GM23248 (cell line): ENCODE measurements at regions not wholly inside any gene's neighbourhood (a gene's known extent, or its start where the extent isn't known, plus 50 kb on each side); places are given as distances from the start of the nearest gene placed in this dataset.

Experiments
- DNase-seq: peaks from one replicate; pipeline ENCODE4 v3.0.0-alpha.2; 2015
- H2AFZ ChIP-seq: fragments of 200-600 bp; sonication (generic); 2 replicates; pipeline ENCODE4 v1.6.1; 2016; ENCODE audit warnings: antibody characterized with exemption
- H3F3A ChIP-seq: fragments of 200-600 bp; sonication (generic); 2 replicates; pipeline ENCODE4 v1.6.1; 2016; ENCODE audit warnings: mild to moderate bottlenecking, antibody characterized with exemption, mixed run types; ENCODE audit not compliant: insufficient read depth
- H3K27ac ChIP-seq: fragments of 200-600 bp; sonication (generic); 2 replicates; pipeline ENCODE4 v1.5.1; 2016; ENCODE audit warnings: mild to moderate bottlenecking
- H3K27me3 ChIP-seq: fragments of 200-600 bp; sonication (generic); replicated peaks from 2 replicates; pipeline ENCODE4 v1.6.1; 2016; ENCODE audit warnings: mild to moderate bottlenecking; ENCODE audit not compliant: insufficient read depth
- H3K36me3 ChIP-seq: fragments of 200-600 bp; sonication (generic); 2 replicates; pipeline ENCODE4 v1.6.1; 2016; ENCODE audit warnings: low read depth, mild to moderate bottlenecking
- H3K4me1 ChIP-seq: fragments of 200-600 bp; sonication (generic); 2 replicates; pipeline ENCODE4 v1.6.1; 2016; ENCODE audit warnings: mild to moderate bottlenecking; ENCODE audit not compliant: insufficient read depth
- H3K4me2 ChIP-seq: fragments of 200-600 bp; sonication (generic); one replicate; pipeline ENCODE4 v1.6.1; 2016; ENCODE audit warnings: mild to moderate bottlenecking; ENCODE audit not compliant: unreplicated experiment
- H3K4me3 ChIP-seq: fragments of 200-600 bp; sonication (generic); 2 replicates; pipeline ENCODE4 v1.5.1; 2016; ENCODE audit warnings: mild to moderate bottlenecking
- H3K79me2 ChIP-seq: fragments of 200-600 bp; sonication (generic); 2 replicates; pipeline ENCODE4 v1.6.1; 2016; ENCODE audit warnings: mild to moderate bottlenecking; ENCODE audit not compliant: insufficient read depth
- H3K9ac ChIP-seq: fragments of 200-600 bp; sonication (generic); 2 replicates; pipeline ENCODE4 v1.6.1; 2016; ENCODE audit warnings: mild to moderate bottlenecking
- H3K9me2 ChIP-seq: fragments of 200-600 bp; sonication (generic); 2 replicates; pipeline ENCODE4 v1.6.1; 2016; ENCODE audit warnings: mixed run types, mild to moderate bottlenecking, moderate library complexity; ENCODE audit not compliant: insufficient read depth
- H3K9me3 ChIP-seq: fragments of 200-600 bp; sonication (generic); one replicate; pipeline ENCODE4 v1.6.1; 2017; ENCODE audit warnings: low read depth
- H4K20me1 ChIP-seq: fragments of 200-600 bp; sonication (generic); 2 replicates; pipeline ENCODE4 v1.6.0; 2016; ENCODE audit not compliant: insufficient read depth
- EZH2 ChIP-seq: fragments of 200-600 bp; sonication (generic); IDR thresholded peaks from 2 replicates; pipeline ENCODE4 v1.6.1; 2018; ENCODE audit warnings: antibody characterized with exemption, mild to moderate bottlenecking; ENCODE audit not compliant: insufficient read depth, poor library complexity, severe bottlenecking
- EZH2phosphoT487 ChIP-seq: fragments of 200-600 bp; sonication (generic); IDR thresholded peaks from 2 replicates; pipeline ENCODE4 v1.6.1; 2018; ENCODE audit warnings: antibody characterized with exemption, moderate library complexity, mild to moderate bottlenecking, low read depth; ENCODE audit not compliant: insufficient read depth
- WGBS, 2 experiments: methylation state at CpG; one replicate each; pipeline ENCODE4 v1.1.6; 2015 to 2017; ENCODE audit warnings: low lambda C conversion rate in 2 of 2, low coverage in 1 of 2; ENCODE audit errors: missing lambda C conversion rate in 2 of 2; 5-methylcytosine and 5-hydroxymethylcytosine counted together
- in situ Hi-C: fragments of 300-500 bp; cut with MboI; formaldehyde crosslinking; loops from 2 replicates; pipeline ENCODE4 v1.15.0; 2020

DNA sequence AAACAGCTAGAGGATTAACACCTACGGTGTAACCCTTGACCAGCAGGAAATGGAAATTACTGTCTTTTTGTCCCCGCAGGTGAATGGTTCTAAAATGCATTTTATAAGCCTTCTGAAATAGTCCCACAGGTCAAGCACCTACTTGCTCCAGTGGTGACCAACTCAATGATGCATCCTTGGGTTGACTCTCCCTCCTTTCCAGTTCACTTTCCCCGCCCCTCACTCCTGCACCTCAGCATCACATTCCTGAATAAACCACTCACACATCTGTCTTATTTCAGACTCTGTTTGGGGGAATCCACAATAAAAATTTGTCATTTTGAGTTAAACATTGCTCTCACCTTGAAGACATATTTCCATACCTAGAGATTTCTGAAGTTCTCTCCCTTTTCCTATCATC is 446.0 kb upstream of the TNP1 start:
- H3F3A ChIP-seq: no peaks in the 10 kb centered on the region
- DNase-seq: no peak
- H3K9me3 ChIP-seq: no peaks in the 10 kb centered on the region
- no peak overlapping the region for H3K4me3 ChIP-seq
- no peak overlapping the region for H3K4me2 ChIP-seq
- H3K9me2 ChIP-seq: no peaks in the 10 kb centered on the region
- in situ Hi-C loops: no loop called here
- H4K20me1 ChIP-seq: no peaks in the 10 kb centered on the region
- H3K27me3 ChIP-seq: no peaks in the 10 kb centered on the region; the same call in 1 of the 2 replicates
- H3K36me3 ChIP-seq: no peaks in the 10 kb centered on the region
- no peaks in the 10 kb centered on the region for H3K4me1 ChIP-seq
- no peak overlapping the region for H3K27ac ChIP-seq
- no peak overlapping the region for H3K9ac ChIP-seq
- H2AFZ ChIP-seq: no peak overlapping the region
- WGBS, 2 experiments: 93 to 94% methylated on average over 3 of the region's 3 CpGs
- no peak for TF ChIP-seq EZH2phosphoT487
- TF ChIP-seq EZH2: no peak
- no peaks in the 10 kb centered on the region for H3K79me2 ChIP-seq

DNA sequence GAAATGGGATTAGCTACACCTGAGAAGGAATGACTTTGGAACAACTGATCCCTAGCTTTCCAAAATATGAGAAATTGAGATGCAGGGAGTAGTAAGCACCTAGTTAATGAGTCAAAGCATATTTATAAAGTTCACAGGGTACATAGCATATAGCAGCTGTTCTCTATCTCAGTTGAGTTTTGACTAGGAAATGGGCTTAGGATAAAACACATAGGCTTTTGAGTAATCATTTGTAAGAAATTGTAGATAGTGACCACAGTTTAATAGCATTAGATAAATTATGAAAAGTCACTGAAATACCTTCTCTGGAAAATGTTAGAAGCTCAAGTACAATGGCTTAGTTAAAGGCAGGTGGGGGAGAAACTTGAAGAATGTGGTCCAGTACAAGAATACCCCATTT is 444.7 kb upstream of the TNP1 start:
- in situ Hi-C loops: no loop called here
- Histone ChIP-seq H3K4me3 (no peak overlapping the region), H3K27ac (no peak overlapping the region), H3K9me2 (no peaks in the 10 kb centered on the region), H3K36me3 (no peaks in the 10 kb centered on the region), H3F3A (no peaks in the 10 kb centered on the region), H3K4me2 (no peak overlapping the region), H3K27me3 (no peaks in the 10 kb centered on the region; the same call in 1 of the 2 replicates), H3K9me3 (no peaks in the 10 kb centered on the region), H3K4me1 (no peaks in the 10 kb centered on the region), H3K9ac (no peak overlapping the region), H4K20me1 (no peaks in the 10 kb centered on the region), H3K79me2 (no peaks in the 10 kb centered on the region), H2AFZ (no peak overlapping the region)
- no peak for DNase-seq
- TF ChIP-seq EZH2phosphoT487 (no peak), EZH2 (no peak)

DNA sequence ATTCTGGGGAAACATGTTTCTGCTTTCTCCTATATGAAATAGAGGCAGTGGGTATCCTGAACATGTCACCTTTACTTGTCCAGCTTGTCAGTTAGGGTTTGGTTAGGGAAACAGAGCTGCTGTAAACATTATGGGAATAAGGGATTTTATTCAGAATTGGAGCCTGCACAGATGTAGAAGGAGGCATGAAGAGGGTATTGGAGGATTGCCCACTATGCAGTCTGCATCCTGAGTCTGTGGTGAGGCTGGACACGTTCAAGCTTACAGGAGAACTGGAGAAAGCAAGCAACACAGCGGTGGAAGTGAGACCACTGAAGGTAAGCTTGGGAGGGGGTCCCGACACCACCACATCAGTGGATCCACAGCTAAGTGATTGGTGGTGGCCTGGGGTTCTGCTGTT is 443.0 kb upstream of the TNP1 start:
- no peaks in the 10 kb centered on the region; the same call in 1 of the 2 replicates for H3K27me3 ChIP-seq
- 70 to 79% methylated on average over 3 of the region's 3 CpGs for WGBS, 2 experiments
- no peak overlapping the region for H3K4me2 ChIP-seq
- in situ Hi-C loops: no loop called here
- no peaks in the 10 kb centered on the region for H3K9me3 ChIP-seq
- no peak overlapping the region for H2AFZ ChIP-seq
- H3K36me3 ChIP-seq: no peaks in the 10 kb centered on the region
- no peaks in the 10 kb centered on the region for H3F3A ChIP-seq
- H3K79me2 ChIP-seq: no peaks in the 10 kb centered on the region
- no peak for DNase-seq
- H3K4me3 ChIP-seq: no peak overlapping the region
- TF ChIP-seq EZH2phosphoT487 (no peak), EZH2 (no peak)
- H3K9ac ChIP-seq: no peak overlapping the region
- no peaks in the 10 kb centered on the region for H3K4me1 ChIP-seq
- H3K9me2 ChIP-seq: no peaks in the 10 kb centered on the region
- H4K20me1 ChIP-seq: no peaks in the 10 kb centered on the region
- H3K27ac ChIP-seq: no peak overlapping the region

DNA sequence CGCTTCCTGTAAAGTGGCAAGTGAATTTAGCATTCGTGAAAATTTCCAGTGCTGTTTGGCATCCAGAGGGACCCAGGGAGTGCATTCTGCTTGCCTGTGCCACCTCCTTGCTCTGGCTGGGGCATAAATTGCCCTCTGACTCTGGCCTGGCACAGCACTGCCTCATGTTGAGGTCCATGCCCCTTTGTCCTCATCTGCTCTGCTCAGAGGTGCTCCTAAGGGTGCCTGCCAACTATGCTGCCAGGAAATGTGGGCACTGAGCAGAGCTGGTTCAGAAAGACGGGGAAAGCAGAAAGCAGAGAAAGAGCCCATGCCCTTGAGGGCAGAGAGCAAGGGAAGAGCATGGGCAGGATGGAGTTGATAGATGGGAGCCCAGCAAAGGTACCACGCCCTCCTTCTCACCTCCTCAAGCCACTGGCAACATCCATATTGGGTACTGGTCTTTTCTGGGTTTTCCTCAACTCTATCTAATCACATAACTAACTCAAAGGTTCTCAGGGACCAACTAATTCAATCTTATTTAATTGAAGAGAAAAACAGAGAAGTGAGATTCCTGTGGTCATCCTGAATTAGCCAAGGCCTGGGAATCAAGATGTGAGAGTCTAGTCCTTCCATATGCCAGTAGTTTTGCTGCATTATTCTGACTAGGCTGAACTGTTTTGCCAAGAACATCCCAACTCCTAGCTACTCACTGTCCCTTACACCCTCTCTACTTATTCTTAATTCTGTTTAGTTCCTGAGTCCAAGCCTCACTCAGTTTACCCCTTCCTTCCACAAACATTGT is 441.5 kb upstream of the TNP1 start:
- no peaks in the 10 kb centered on the region for H3K79me2 ChIP-seq
- no peak overlapping the region for H3K4me2 ChIP-seq
- no peaks in the 10 kb centered on the region for H4K20me1 ChIP-seq
- no peaks in the 10 kb centered on the region for H3K9me3 ChIP-seq
- WGBS, 2 experiments: 90 to 95% methylated on average over 4 of the region's 4 CpGs
- no peaks in the 10 kb centered on the region for H3K36me3 ChIP-seq
- H3K4me1 ChIP-seq: no peaks in the 10 kb centered on the region
- H3K4me3 ChIP-seq: no peak overlapping the region
- H3F3A ChIP-seq: no peaks in the 10 kb centered on the region
- H3K27me3 ChIP-seq: no peaks in the 10 kb centered on the region; the same call in 1 of the 2 replicates
- no peak for DNase-seq
- no peak overlapping the region for H3K9ac ChIP-seq
- no peak overlapping the region for H3K27ac ChIP-seq
- in situ Hi-C loops: no loop called here
- H2AFZ ChIP-seq: no peak overlapping the region
- TF ChIP-seq EZH2phosphoT487 (no peak), EZH2 (no peak)
- no peaks in the 10 kb centered on the region for H3K9me2 ChIP-seq
